IMR-90 (cell line): ENCODE measurements at regions not wholly inside any gene's neighbourhood (a gene's known extent, or its start where the extent isn't known, plus 50 kb on each side); places are given as distances from the start of the nearest gene placed in this dataset.

Experiments used
- CTCF ChIP-seq: conservative IDR thresholded peaks from 2 replicates; pipeline ENCODE4 v1.5.1; 2012; ENCODE audit warnings: mild to moderate bottlenecking, low read depth, low read length, improper control_type of control experiment
- FOS ChIP-seq: fragments of 150-350 bp; IDR thresholded peaks from 2 replicates; pipeline ENCODE4 v1.6.1; 2016; ENCODE audit warnings: low read depth, low read length

DNA sequence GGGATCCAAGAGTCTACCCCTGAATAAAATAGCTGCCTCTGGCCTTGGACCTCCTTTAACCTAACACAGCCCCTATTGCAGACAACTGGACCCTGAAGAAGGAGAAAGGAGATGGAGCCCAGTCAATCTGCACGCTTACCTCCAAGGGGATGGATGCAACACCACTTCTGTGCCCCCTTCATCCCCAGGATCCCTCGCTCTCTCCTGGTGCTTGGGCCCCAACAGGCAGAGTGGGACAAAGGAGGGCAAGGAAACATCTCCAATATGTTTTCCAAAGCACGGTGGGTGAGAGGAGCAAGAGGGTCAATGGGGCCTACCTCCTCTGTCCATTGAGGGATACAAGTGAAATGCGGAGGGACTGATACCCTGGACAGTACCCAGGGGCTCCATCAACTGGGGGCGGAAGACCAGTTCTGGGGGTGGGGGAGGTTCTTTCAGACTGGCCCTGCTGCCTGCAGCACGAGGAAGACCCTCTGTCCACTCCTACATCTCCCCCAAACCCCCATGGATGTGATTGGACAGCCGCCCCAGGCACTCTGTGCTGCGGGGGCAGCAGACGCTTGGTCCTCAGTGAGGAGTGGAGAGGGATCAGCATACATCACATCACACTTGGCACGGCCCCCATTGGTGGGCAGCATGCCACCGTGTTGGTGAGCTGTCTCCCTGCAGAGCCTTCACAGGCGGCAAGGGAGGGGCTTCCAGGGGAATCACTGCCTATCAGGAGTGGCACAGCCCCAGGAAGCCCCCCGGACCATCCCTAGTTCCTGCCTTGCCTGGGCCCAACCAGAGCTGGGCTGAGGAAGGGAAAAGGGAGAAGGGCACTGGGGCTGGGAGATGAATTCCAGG lies 70.6 kb downstream of the MRPL14 start (continued):
- no peak for TF ChIP-seq CTCF
- no peak for TF ChIP-seq FOS
